GM23248 (cell line): ENCODE measurements at regions not wholly inside any gene's neighbourhood (a gene's known extent, or its start where the extent isn't known, plus 50 kb on each side); places are given as distances from the start of the nearest gene placed in this dataset.

ENCODE experiments used
- EZH2 ChIP-seq: fragments of 200-600 bp; sonication (generic); IDR thresholded peaks from 2 replicates; pipeline ENCODE4 v1.6.1; 2018; ENCODE audit warnings: antibody characterized with exemption, mild to moderate bottlenecking; ENCODE audit not compliant: insufficient read depth, poor library complexity, severe bottlenecking
- EZH2phosphoT487 ChIP-seq: fragments of 200-600 bp; sonication (generic); IDR thresholded peaks from 2 replicates; pipeline ENCODE4 v1.6.1; 2018; ENCODE audit warnings: antibody characterized with exemption, moderate library complexity, mild to moderate bottlenecking, low read depth; ENCODE audit not compliant: insufficient read depth

DNA sequence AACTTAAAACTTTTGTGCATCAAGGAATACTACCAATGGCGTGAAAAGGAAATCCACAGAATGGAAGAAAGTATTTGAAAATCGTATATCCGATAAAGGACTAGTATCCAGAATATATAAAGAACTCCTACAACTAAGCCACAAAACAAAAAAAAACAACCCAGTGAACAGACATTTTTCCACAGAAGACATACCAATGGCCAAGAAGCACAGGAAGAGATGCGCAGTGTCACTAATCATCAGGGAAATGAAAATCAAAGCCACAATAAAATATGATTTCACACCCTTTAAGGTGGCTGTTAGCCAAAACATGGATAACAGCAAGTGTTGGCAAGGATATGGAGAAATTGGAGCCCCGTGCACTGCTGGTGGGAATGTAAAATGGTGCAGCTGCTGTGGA is 203.3 kb downstream of the SEC14L1 start:
- TF ChIP-seq EZH2 (no peak), EZH2phosphoT487 (no peak)
